22Rv1 (cell line): ENCODE measurements at regions not wholly inside any gene's neighbourhood (a gene's known extent, or its start where the extent isn't known, plus 50 kb on each side); places are given as distances from the start of the nearest gene placed in this dataset.
"Not testable (repeated sequence)": the region's sequence is repeated elsewhere in the genome, so short reads cannot be mapped to it uniquely, and the experiment has no call there.

Source experiments
- H3K27ac ChIP-seq: fragments of 450-650 bp; 2 replicates; pipeline ENCODE4 v1.5.1; 2017
- CTCF ChIP-seq: fragments of 450-650 bp; IDR thresholded peaks from 2 replicates; pipeline ENCODE4 v1.5.1; 2017; ENCODE audit warnings: mild to moderate bottlenecking
- ZFX ChIP-seq: fragments of 450-650 bp; IDR thresholded peaks from 2 replicates; pipeline ENCODE4 v1.6.1; 2017; ENCODE audit warnings: antibody characterized with exemption, borderline replicate concordance

DNA sequence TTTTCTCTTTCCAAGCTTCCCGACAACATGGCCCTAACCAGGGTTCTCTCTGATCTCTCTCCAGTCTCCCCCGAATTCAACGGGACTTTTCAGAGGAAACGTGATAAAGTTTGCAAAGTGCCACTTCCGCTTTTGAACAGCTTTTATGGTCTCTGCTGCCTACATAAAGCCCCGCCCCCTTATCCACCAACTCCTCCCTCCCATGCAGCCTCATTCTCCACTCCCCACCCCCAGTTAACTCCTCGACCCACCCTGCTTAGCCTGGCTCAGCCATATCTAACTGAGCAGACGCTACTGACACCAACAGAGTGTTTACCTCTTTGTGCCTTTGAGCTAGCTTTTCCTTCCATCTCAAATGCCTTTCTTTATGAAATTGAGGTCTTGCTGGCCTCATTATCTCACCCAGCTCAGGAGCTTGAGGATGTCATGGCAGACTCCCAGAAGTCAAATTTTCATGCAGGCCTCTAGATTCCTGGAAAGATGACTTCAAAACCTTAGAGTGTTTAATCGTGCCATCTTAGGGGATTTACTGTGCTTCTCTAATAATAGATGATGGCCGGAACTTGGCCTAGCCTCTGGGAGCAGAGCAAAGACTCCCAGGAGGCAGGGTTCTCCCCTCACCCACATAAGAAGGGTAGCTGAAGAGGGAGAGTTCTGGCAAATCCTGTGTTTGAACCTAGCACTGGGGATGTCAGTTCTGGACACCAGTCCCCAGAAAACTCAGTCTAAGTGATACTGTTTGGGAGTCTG, 606.0 kb downstream of the BCOR start:
- H3K27ac ChIP-seq = no peak overlapping the region
- no peak for TF ChIP-seq ZFX
- TF ChIP-seq CTCF = no peak

- TF ChIP-seq ZFX (no peak), CTCF (no peak)
- no peak overlapping the region for H3K27ac ChIP-seq
Measured at GRCh38 chrX:39492497-39493162, 605.1 kb downstream of the BCOR start.

DNA sequence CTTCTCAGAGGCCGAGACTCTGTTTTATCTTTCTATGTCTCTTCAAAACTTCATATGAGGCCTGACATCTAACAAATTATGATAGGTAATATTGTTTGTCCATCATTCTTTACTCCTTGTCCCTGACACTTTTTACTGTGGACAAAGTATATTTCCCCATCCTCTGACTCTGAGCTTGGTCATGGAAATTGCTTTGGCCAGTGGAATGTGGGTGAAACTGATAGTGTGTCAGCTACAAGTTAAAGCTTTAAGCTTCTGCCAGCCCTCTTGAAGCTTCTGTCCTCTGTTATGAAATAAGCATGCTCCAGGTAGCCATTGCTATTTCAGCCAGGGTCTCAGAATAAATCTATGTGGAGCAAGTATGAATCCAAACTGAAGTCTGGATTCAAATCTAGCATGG, 604.6 kb downstream of the BCOR start:
- no peak overlapping the region for H3K27ac ChIP-seq
- TF ChIP-seq CTCF = no peak
- no peak for TF ChIP-seq ZFX

GRCh38 chrX:39497117-39497516, 600.6 kb downstream of the BCOR start:
- H3K27ac ChIP-seq = not testable (repeated sequence)

DNA sequence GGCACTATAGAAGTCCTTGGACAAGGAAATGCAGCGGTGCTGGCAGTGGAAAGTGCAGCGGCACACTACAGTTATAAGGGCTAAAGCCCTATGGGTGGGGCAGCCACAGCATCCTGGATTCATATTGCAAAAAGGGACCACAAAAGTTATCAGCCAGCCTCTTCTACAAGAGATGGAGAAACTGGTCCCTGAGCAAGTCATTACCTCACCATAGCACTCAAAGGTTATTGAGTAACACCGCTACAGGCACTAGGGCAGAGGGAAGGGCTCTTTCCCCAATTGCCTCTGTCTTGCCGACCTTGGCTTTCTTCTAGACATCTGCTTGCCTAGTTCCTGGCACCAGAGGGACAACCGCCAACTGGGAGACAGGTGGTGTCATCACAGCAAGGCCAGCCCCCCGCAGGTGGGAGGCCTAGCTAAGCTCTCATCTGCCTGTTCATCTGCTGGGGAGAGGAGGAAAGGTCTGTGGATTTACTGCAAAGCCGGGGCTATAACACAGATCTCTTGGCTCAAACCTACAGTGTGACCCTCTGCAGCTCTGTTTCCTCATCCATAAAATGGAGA, 600.0 kb downstream of the BCOR start:
- no peak overlapping the region for H3K27ac ChIP-seq
- TF ChIP-seq ZFX (no peak), CTCF (no peak)

DNA sequence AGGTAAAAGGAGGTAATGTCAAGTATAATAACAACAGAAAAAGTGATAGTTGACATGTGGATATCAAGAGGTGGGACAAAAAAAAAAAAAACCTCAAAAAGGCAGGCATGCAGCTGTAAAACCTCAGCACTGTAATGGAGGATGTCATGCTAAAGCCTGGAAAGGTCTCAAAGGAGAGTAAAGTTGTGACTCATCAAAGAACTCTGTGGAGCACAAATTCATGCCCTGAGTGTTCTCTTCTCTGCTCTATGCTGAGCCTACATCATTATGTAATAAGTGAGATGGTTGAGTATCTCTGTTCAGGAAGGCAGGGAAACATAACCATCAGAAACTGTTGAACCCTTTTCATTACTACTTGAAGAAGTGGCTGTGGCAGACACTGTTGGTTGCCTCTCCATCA, 597.8 kb downstream of the BCOR start:
- TF ChIP-seq ZFX = no peak
- no peak for TF ChIP-seq CTCF
- H3K27ac ChIP-seq = no peak overlapping the region

- no peak overlapping the region for H3K27ac ChIP-seq
- TF ChIP-seq CTCF = no peak
- TF ChIP-seq ZFX = no peak
Measured at GRCh38 chrX:39501822-39502221, 595.9 kb downstream of the BCOR start.
